HG03378 (cell line): ENCODE measurements at regions not wholly inside any gene's neighbourhood (a gene's known extent, or its start where the extent isn't known, plus 50 kb on each side); places are given as distances from the start of the nearest gene placed in this dataset.
"Not testable (repeated sequence)": the region's sequence is repeated elsewhere in the genome, so short reads cannot be mapped to it uniquely, and the experiment has no call there.

ENCODE experiments used
- ATAC-seq: cut with Tn5 transposase; IDR thresholded peaks from one replicate; pipeline ENCODE4 v1.9.1; 2021; ENCODE audit warnings: mild to moderate bottlenecking, moderate library complexity; ENCODE audit not compliant: unreplicated experiment

GRCh38 chr6:133786016-133786415 is 102.9 kb upstream of the TCF21 start:
- no peak for ATAC-seq

DNA sequence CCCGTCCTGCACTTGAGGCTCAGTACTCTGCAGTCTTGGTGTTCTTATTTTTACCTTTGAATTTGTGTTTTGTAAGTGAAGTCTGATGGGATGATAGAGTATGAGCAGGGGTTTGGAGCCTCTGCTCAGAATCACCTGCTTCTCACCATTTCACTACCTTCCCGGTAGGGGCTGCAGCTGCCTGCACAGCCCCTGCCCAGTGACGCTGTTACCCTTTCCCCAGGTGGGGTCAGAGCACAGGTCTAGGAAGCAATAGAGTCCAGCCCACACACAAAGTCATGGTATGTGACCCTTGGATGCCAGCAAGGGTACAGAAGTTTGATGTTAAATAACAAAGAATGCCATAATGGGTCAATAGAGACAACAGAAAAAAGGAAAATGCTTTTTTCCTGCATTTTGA is 101.8 kb upstream of the TCF21 start:
- no peak for ATAC-seq

GRCh38 chr6:133787859-133788505 is 100.9 kb upstream of the TCF21 start:
- ATAC-seq, result no peak

GRCh38 chr6:133788556-133788955 is 100.4 kb upstream of the TCF21 start:
- ATAC-seq, result no peak

- not testable (repeated sequence) for ATAC-seq
Observed at GRCh38 chr6:133789449-133789848, 99.5 kb upstream of the TCF21 start.

- ATAC-seq, result not testable (repeated sequence)
Observed at GRCh38 chr6:133790756-133791155, 98.2 kb upstream of the TCF21 start.

- not testable (repeated sequence) for ATAC-seq
Observed at GRCh38 chr6:133795051-133795450, 93.9 kb upstream of the TCF21 start.

GRCh38 chr6:133796235-133796634 is 92.7 kb upstream of the TCF21 start:
- ATAC-seq, result no peak

DNA sequence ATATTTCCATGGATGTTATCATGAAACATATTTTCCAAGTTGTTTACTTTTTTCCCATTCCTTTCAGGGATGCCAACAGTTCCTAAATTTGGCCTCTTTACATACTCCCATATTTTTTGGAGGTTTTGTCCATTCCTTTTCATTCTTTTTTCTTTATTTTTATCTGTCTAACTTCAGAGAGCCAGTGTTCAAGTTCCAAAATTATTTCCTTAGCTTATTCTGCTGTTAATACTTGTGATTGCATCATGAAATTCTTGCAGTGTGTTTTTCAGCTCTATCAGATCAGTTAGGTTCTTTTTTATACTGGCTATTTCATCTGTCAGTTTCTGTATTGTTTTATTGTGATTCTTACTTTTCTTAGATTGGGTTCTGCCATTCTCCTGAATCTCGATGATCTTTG is 89.9 kb upstream of the TCF21 start:
- no peak for ATAC-seq

GRCh38 chr6:133802861-133803260 is 86.1 kb upstream of the TCF21 start:
- no peak for ATAC-seq

DNA sequence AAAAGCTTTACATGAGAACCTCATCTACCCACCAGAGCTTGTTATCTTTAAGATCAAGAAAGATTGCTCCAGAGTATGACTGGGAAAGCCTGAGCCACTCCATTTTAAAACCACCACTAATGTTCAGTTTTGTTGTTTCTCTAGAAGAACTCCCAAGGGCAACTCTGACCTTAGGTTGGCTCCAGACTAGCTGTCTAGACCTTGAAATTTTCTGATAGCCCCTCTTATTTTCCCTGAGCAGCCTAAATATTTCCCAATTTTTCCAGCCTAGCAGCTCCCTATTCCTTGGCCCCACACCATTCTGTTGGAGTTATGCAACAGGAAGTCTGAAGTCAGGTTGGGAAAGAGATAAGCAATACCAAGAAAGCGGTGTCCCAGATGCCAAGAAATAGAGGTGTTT is 84.6 kb upstream of the TCF21 start:
- no peak for ATAC-seq

- peak; percentile 66 for ATAC-seq
Observed at GRCh38 chr6:133805876-133806275, 83.0 kb upstream of the TCF21 start.

- no peak for ATAC-seq
Observed at GRCh38 chr6:133806382-133807140, 82.4 kb upstream of the TCF21 start.

DNA sequence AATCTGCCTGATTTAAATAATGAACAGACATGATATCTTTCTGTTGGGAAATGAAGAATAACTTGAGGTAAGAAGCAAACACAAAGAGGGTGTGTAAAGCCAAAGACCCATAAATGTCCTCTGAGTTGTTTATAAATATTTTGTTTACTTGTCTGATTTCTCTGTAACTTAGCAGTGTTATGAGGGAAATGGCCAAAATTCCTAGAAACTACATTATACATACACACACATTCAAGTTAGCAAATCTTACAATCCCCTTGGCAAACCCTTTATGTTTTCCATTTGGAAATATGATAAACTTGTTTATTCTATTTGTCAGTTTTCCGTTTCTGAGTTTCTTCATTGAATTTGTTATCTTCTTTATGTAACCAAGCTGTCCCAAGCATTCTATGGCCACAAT is 81.4 kb upstream of the TCF21 start:
- no peak for ATAC-seq

DNA sequence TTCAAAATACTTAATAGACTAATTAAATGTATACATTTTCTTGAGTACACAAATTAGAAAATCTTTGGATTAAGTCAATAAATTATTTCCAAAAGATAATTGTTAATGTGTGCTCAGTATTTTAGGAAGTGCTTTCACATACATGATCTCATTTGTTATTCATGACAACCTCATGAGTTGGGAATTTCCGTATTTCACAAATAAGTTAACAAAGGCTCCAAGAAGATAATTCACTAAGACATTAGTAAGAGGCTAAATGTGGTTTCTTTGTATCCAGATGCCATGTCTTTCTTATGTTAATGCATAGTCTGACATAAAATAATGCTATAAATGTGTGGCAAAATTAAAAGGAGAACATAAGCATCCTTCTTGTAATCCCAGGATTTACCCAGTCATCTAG is 79.5 kb upstream of the TCF21 start:
- no peak for ATAC-seq

DNA sequence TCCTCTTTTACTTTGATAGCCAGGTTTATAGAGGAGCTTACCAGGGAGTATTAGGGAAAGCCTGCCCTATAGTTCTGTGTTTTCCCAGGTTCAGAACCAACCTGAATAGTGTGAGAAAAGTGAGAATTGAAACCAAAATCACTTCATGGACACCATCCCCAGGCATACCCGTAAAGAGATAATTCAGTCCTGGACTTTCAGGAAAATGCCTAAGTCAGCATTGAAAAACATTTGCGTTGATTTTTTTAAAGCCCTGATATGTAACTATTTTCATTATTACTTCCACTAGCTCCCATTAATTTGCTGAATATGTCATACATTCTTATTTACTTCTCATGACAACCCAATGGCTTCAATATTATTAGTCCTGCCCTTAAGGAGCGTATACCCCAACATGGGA is 77.4 kb upstream of the TCF21 start:
- ATAC-seq, result no peak

DNA sequence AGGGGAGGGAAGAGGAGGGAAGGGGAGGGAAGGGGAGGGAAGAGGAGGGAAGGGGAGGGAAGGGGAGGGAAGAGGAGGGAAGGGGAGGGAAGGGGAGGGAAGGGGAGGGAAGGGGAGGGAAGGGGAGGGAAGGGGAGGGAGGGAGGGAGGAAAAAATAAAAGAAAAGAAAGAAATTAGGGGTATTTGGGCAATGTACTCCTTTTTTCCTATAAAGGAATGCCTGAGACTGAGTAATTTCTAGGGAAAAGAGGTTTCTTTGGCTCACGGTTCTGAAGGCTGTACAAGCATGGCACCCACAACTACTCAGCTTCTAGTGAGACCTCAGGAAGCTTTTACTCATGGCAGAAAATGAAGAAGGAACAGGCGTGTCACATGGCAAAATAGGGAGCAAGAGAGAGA is 76.5 kb upstream of the TCF21 start:
- ATAC-seq, result not testable (repeated sequence)

- no peak for ATAC-seq
Observed at GRCh38 chr6:133814238-133814637, 74.7 kb upstream of the TCF21 start.

GRCh38 chr6:133814797-133815196 is 74.1 kb upstream of the TCF21 start:
- ATAC-seq, result no peak

DNA sequence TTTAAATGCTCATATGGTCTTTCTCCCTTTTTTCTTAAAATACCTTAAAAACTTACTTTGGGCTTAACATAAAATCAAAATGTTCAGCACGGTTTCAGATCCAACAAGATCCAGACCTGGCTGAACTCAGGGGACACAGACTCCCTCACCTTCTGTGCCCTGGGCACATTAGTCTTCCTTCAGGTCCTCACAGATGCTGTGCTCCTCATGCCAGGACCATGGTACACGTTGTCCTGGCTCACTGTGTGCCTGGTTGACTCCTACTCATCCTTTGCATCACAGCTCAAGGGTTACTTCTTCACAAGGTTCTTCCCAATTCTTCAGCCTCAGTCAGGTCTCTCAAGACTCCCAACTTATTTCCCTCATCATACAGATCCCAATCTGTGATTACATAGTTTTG is 73.6 kb upstream of the TCF21 start:
- ATAC-seq, result no peak

DNA sequence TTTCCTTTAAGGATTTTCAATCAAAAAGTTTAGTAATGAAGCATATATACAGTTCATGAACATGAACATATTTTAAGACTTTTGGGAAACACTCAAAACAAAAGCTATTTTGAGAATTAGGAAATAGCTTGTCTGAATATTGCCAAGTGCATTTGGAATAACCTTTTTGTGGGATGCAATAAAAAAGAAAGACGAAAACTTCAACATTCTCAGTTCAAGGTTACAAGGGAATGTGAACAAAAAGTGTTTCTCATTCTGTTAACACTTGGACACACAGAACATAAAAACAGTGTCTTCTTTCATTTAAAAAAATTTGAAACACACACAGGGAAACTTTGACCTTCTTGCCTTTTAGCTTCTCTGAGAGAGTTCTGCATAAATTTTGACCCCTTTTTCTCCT is 72.7 kb upstream of the TCF21 start:
- no peak for ATAC-seq

- ATAC-seq, result peak; percentile 68
Observed at GRCh38 chr6:133817460-133818047, 71.4 kb upstream of the TCF21 start.
